Thyroid gland (tissue), 4 donors: ENCODE measurements at regions not wholly inside any gene's neighbourhood (a gene's known extent, or its start where the extent isn't known, plus 50 kb on each side); places are given as distances from the start of the nearest gene placed in this dataset.

Experiments used
- POLR2A ChIP-seq, 2 donors: fragments of 450-650 bp; IDR thresholded peaks; one replicate each; pipeline ENCODE4 v1.6.1; 2017; ENCODE audit warnings: antibody characterized with exemption in 2 of 2, mild to moderate bottlenecking in 2 of 2, moderate library complexity in 1 of 2
- TF ChIP-seq, protein P1 (sequence below), 6 experiments: fragments of 200-600 bp in 3 of 6; fragments of 450-650 bp in 3 of 6; sonication (generic) in 3 of 6; IDR thresholded peaks; one replicate each; pipeline ENCODE4 v1.5.1; 2016 to 2019; ENCODE audit warnings: antibody characterized with exemption in 6 of 6, mild to moderate bottlenecking in 2 of 6, inconsistent platforms in 1 of 6, moderate library complexity in 1 of 6

GRCh38 chr10:64394744-64395143, 873.5 kb downstream of the REEP3 start:
- TF ChIP-seq, protein P1, sequence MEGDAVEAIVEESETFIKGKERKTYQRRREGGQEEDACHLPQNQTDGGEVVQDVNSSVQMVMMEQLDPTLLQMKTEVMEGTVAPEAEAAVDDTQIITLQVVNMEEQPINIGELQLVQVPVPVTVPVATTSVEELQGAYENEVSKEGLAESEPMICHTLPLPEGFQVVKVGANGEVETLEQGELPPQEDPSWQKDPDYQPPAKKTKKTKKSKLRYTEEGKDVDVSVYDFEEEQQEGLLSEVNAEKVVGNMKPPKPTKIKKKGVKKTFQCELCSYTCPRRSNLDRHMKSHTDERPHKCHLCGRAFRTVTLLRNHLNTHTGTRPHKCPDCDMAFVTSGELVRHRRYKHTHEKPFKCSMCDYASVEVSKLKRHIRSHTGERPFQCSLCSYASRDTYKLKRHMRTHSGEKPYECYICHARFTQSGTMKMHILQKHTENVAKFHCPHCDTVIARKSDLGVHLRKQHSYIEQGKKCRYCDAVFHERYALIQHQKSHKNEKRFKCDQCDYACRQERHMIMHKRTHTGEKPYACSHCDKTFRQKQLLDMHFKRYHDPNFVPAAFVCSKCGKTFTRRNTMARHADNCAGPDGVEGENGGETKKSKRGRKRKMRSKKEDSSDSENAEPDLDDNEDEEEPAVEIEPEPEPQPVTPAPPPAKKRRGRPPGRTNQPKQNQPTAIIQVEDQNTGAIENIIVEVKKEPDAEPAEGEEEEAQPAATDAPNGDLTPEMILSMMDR (IDR thresholded peaks at IDR 0.05) = no peak
- TF ChIP-seq POLR2A (IDR thresholded peaks at IDR 0.05) = no peak
